Astrocyte (in vitro differentiated cells and primary cell): ENCODE measurements at regions not wholly inside any gene's neighbourhood (a gene's known extent, or its start where the extent isn't known, plus 50 kb on each side); places are given as distances from the start of the nearest gene placed in this dataset.

Source experiments
- CTCF ChIP-seq: IDR thresholded peaks from 2 replicates; pipeline ENCODE4 v1.5.1; 2011; ENCODE audit warnings: low read depth, mild to moderate bottlenecking, inconsistent platforms, low read length, moderate library complexity; ENCODE audit not compliant: insufficient read depth
- EZH2 ChIP-seq: IDR thresholded peaks from 2 replicates; pipeline ENCODE4 v1.6.1; 2012; ENCODE audit warnings: mild to moderate bottlenecking, low read length, inconsistent platforms; ENCODE audit not compliant: insufficient read depth

GRCh38 chrY:12537226-12537854 is 163.7 kb upstream of the USP9Y start:
- TF ChIP-seq EZH2 (no peak), CTCF (no peak)
